ENCODE measurements at regions not wholly inside any gene's neighbourhood (a gene's known extent, or its start where the extent isn't known, plus 50 kb on each side); places are given as distances from the start of the nearest gene placed in this dataset.

DNA sequence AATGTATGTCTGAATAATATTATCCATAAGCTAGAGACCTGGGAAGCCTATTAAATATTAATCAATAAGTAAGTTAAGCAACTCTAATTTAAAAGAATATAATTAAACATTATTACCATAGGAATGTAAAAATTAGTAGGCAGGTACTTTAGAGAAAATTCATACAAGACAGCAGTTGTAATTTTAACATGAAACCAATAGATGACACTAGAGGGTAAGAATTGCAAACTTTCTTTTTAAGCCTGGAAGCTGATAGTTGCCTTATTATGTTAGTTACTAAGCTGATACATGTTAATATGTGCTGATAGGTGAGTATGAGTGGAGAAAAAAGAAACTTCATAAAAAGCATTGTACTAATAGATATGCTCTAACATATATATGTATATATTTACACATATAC is 1157.4 kb downstream of the FAM133A start:
- TF ChIP-seq EZH2 (IDR thresholded peaks at IDR 0.05; ENCODE audit: insufficient read depth, low read length): no peak
- TF ChIP-seq, protein P1, sequence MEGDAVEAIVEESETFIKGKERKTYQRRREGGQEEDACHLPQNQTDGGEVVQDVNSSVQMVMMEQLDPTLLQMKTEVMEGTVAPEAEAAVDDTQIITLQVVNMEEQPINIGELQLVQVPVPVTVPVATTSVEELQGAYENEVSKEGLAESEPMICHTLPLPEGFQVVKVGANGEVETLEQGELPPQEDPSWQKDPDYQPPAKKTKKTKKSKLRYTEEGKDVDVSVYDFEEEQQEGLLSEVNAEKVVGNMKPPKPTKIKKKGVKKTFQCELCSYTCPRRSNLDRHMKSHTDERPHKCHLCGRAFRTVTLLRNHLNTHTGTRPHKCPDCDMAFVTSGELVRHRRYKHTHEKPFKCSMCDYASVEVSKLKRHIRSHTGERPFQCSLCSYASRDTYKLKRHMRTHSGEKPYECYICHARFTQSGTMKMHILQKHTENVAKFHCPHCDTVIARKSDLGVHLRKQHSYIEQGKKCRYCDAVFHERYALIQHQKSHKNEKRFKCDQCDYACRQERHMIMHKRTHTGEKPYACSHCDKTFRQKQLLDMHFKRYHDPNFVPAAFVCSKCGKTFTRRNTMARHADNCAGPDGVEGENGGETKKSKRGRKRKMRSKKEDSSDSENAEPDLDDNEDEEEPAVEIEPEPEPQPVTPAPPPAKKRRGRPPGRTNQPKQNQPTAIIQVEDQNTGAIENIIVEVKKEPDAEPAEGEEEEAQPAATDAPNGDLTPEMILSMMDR (IDR thresholded peaks at IDR 0.05; ENCODE audit: insufficient read depth, low read depth, low read length): peak; percentile 8

Data from astrocyte (in vitro differentiated cells and primary cell).